GM18909 (cell line): ENCODE measurements at regions not wholly inside any gene's neighbourhood (a gene's known extent, or its start where the extent isn't known, plus 50 kb on each side); places are given as distances from the start of the nearest gene placed in this dataset.
"Not testable (repeated sequence)": the region's sequence is repeated elsewhere in the genome, so short reads cannot be mapped to it uniquely, and the experiment has no call there.

Experiments
- ATAC-seq: cut with Tn5 transposase; IDR thresholded peaks from one replicate; pipeline ENCODE4 v1.9.1; 2021; ENCODE audit warnings: mild to moderate bottlenecking; ENCODE audit not compliant: unreplicated experiment, poor library complexity

GRCh38 chr9:62931484-62931883, 1741.6 kb downstream of the SPATA31A7 start:
- ATAC-seq, result not testable (repeated sequence)

GRCh38 chr9:62952840-62953239, 1763.0 kb downstream of the SPATA31A7 start:
- ATAC-seq, result not testable (repeated sequence)
